ENCODE measurements at regions not wholly inside any gene's neighbourhood (a gene's known extent, or its start where the extent isn't known, plus 50 kb on each side); places are given as distances from the start of the nearest gene placed in this dataset.

GRCh38 chr6:97524811-97525210 lies 241.8 kb upstream of the MMS22L start:
- Mint-ChIP-seq H3K9me3 (no peaks in the 10 kb centered on the region), H3K27ac (no peak overlapping the region), H3K4me1 (ENCODE audit: unreplicated experiment) (peaks cover 4% of the 10 kb centered on the region), H3K27me3 (peaks cover 6% of the 10 kb centered on the region), H3K36me3 (no peaks in the 10 kb centered on the region), H3K4me3 (no peak overlapping the region)
- DNase-seq (ENCODE audit: extremely low spot score, unreplicated experiment) = no peak
- TF ChIP-seq CTCF (conservative IDR thresholded peaks at IDR 0.05) = no peak

- Mint-ChIP-seq H3K9me3 (no peaks in the 10 kb centered on the region), H3K4me3 (no peak overlapping the region), H3K27ac (no peak overlapping the region), H3K4me1 (ENCODE audit: unreplicated experiment) (no peaks in the 10 kb centered on the region), H3K36me3 (no peaks in the 10 kb centered on the region), H3K27me3 (peaks cover 3% of the 10 kb centered on the region)
- DNase-seq (ENCODE audit: extremely low spot score, unreplicated experiment) = no peak
- TF ChIP-seq CTCF (conservative IDR thresholded peaks at IDR 0.05) = no peak
These were observed 252.8 kb upstream of the MMS22L start for GRCh38 chr6:97535800-97536199.

- H3K4me3 Mint-ChIP-seq = no peak overlapping the region
- no peaks in the 10 kb centered on the region for H3K27me3 Mint-ChIP-seq
- no peak overlapping the region for H3K27ac Mint-ChIP-seq
- TF ChIP-seq CTCF (conservative IDR thresholded peaks at IDR 0.05) = no peak
- DNase-seq (ENCODE audit: extremely low spot score, unreplicated experiment) = no peak
- no peaks in the 10 kb centered on the region for H3K9me3 Mint-ChIP-seq
- H3K36me3 Mint-ChIP-seq = no peaks in the 10 kb centered on the region
- H3K4me1 Mint-ChIP-seq (ENCODE audit: unreplicated experiment) = no peaks in the 10 kb centered on the region
These were observed 265.3 kb upstream of the MMS22L start for GRCh38 chr6:97548354-97548753.

GRCh38 chr6:97557355-97557754 lies 274.3 kb upstream of the MMS22L start:
- H3K4me3 Mint-ChIP-seq = no peak overlapping the region
- H3K27me3 Mint-ChIP-seq = no peaks in the 10 kb centered on the region
- H3K36me3 Mint-ChIP-seq = no peaks in the 10 kb centered on the region
- no peak overlapping the region for H3K27ac Mint-ChIP-seq
- DNase-seq (ENCODE audit: extremely low spot score, unreplicated experiment) = no peak
- no peak for TF ChIP-seq CTCF (conservative IDR thresholded peaks at IDR 0.05)
- H3K4me1 Mint-ChIP-seq (ENCODE audit: unreplicated experiment) = no peaks in the 10 kb centered on the region
- H3K9me3 Mint-ChIP-seq = no peaks in the 10 kb centered on the region

GRCh38 chr6:97563529-97563928 lies 280.5 kb upstream of the MMS22L start:
- Mint-ChIP-seq H3K36me3 (no peaks in the 10 kb centered on the region), H3K4me1 (ENCODE audit: unreplicated experiment) (no peaks in the 10 kb centered on the region), H3K4me3 (no peak overlapping the region), H3K27me3 (no peaks in the 10 kb centered on the region), H3K27ac (no peak overlapping the region), H3K9me3 (no peaks in the 10 kb centered on the region)
- no peak for TF ChIP-seq CTCF (conservative IDR thresholded peaks at IDR 0.05)
- DNase-seq (ENCODE audit: extremely low spot score, unreplicated experiment) = no peak

- no peak for TF ChIP-seq CTCF (conservative IDR thresholded peaks at IDR 0.05)
- no peaks in the 10 kb centered on the region for H3K27me3 Mint-ChIP-seq
- no peaks in the 10 kb centered on the region for H3K9me3 Mint-ChIP-seq
- no peaks in the 10 kb centered on the region for H3K36me3 Mint-ChIP-seq
- no peak overlapping the region for H3K4me3 Mint-ChIP-seq
- no peaks in the 10 kb centered on the region for H3K4me1 Mint-ChIP-seq (ENCODE audit: unreplicated experiment)
- H3K27ac Mint-ChIP-seq = no peak overlapping the region
- no peak for DNase-seq (ENCODE audit: extremely low spot score, unreplicated experiment)
These were observed 289.9 kb upstream of the MMS22L start for GRCh38 chr6:97572943-97573342.

All from type B pancreatic cell (in vitro differentiated cells).